Fibroblast of lung (primary cell): ENCODE measurements at regions not wholly inside any gene's neighbourhood (a gene's known extent, or its start where the extent isn't known, plus 50 kb on each side); places are given as distances from the start of the nearest gene placed in this dataset.

Source experiments
- DNase-seq, 2 donors: peaks; one replicate each; pipeline versions ENCODE4 v3.0.0 to v3.0.0-alpha.2; 2010; ENCODE audit warnings: low read depth in 2 of 2
- H2AFZ ChIP-seq: 2 replicates; pipeline ENCODE4 v1.5.1; 2012; ENCODE audit warnings: low read length, control low read depth, inconsistent platforms
- H3K27ac ChIP-seq: 2 replicates; pipeline ENCODE4 v1.5.1; 2011; ENCODE audit warnings: low read length, control low read depth; ENCODE audit not compliant: insufficient read depth
- H3K27me3 ChIP-seq: 2 replicates; pipeline ENCODE4 v1.5.1; 2011; ENCODE audit warnings: mild to moderate bottlenecking, low read length; ENCODE audit not compliant: control insufficient read depth, insufficient read depth
- H3K36me3 ChIP-seq: 2 replicates; pipeline ENCODE4 v1.5.1; 2011; ENCODE audit warnings: low read length; ENCODE audit not compliant: control insufficient read depth, insufficient read depth
- H3K4me1 ChIP-seq: 2 replicates; pipeline ENCODE4 v1.5.1; 2011; ENCODE audit warnings: low read length; ENCODE audit not compliant: control insufficient read depth, insufficient read depth; ENCODE audit errors: extremely low read depth
- H3K4me2 ChIP-seq: 2 replicates; pipeline ENCODE4 v1.5.1; 2011; ENCODE audit warnings: low read length, control low read depth; ENCODE audit not compliant: insufficient read depth; ENCODE audit errors: extremely low read depth
- H3K4me3 ChIP-seq, 4 experiments: fragments of 200-600 bp in 1 of 4; sonication (generic) in 1 of 4; replicated peaks in 1 of 4; 2 replicates each; pipeline ENCODE4 v1.5.1; 2011 to 2016; ENCODE audit warnings: low read length in 4 of 4, low read depth in 3 of 4, mild to moderate bottlenecking in 3 of 4, control low read depth in 2 of 4, inconsistent platforms in 1 of 4, mixed read lengths in 1 of 4; ENCODE audit not compliant: insufficient read depth in 1 of 4; ENCODE audit errors: control extremely low read depth in 1 of 4
- H3K79me2 ChIP-seq: 2 replicates; pipeline ENCODE4 v1.5.1; 2012; ENCODE audit warnings: mild to moderate bottlenecking, low read length, inconsistent platforms; ENCODE audit not compliant: control insufficient read depth, insufficient read depth
- H3K9ac ChIP-seq: 2 replicates; pipeline ENCODE4 v1.5.1; 2011; ENCODE audit warnings: mild to moderate bottlenecking, low read length, control low read depth; ENCODE audit not compliant: insufficient read depth
- H3K9me3 ChIP-seq: 2 replicates; pipeline ENCODE4 v1.5.1; 2012; ENCODE audit warnings: low read depth, low read length; ENCODE audit not compliant: control insufficient read depth, insufficient read depth
- H4K20me1 ChIP-seq: 2 replicates; pipeline ENCODE4 v1.5.1; 2011; ENCODE audit warnings: low read length; ENCODE audit not compliant: control insufficient read depth, insufficient read depth; ENCODE audit errors: extremely low read depth
- CTCF ChIP-seq, 2 donors: IDR thresholded peaks in 1 of 2; conservative IDR thresholded peaks in 1 of 2; 1 replicate in 1 of 2; 2 replicates in 1 of 2; pipeline ENCODE4 v1.5.1; 2011 to 2012; ENCODE audit warnings: low read length in 2 of 2, control low read depth in 1 of 2, inconsistent platforms in 1 of 2, low read depth in 1 of 2, mild to moderate bottlenecking in 1 of 2
- EZH2 ChIP-seq: IDR thresholded peaks from 2 replicates; pipeline ENCODE4 v1.5.1; 2012; ENCODE audit warnings: low read length, control low read depth, mild to moderate bottlenecking; ENCODE audit errors: missing control alignments

- Histone ChIP-seq H3K27ac (no peak overlapping the region), H3K36me3 (no peaks in the 10 kb centered on the region), H3K27me3 (no peaks in the 10 kb centered on the region), H4K20me1 (no peaks in the 10 kb centered on the region), H3K4me1 (no peaks in the 10 kb centered on the region), H3K9ac (no peak overlapping the region), H3K4me3 (no peak overlapping the region), H3K79me2 (no peaks in the 10 kb centered on the region), H2AFZ (no peak overlapping the region), H3K9me3 (no peaks in the 10 kb centered on the region), H3K4me2 (no peak overlapping the region)
- TF ChIP-seq EZH2, result no peak
- TF ChIP-seq CTCF (conservative IDR thresholded peaks at IDR 0.05 in 1 of 2, IDR thresholded peaks at IDR 0.05 in 1 of 2; ENCODE audit: low read depth in 1 of 2, low read length in 2 of 2), result no peak
- no peak for DNase-seq
Observed at GRCh38 chr11:90391756-90392155, 168.9 kb upstream of the CHORDC1 start.

GRCh38 chr11:90380206-90380605, 157.4 kb upstream of the CHORDC1 start:
- Histone ChIP-seq H2AFZ (no peak overlapping the region), H3K36me3 (no peaks in the 10 kb centered on the region), H3K27ac (no peak overlapping the region), H3K9ac (no peak overlapping the region), H4K20me1 (no peaks in the 10 kb centered on the region), H3K27me3 (no peaks in the 10 kb centered on the region), H3K4me1 (no peaks in the 10 kb centered on the region), H3K9me3 (no peaks in the 10 kb centered on the region), H3K4me2 (no peak overlapping the region), H3K4me3 (no peak overlapping the region), H3K79me2 (no peaks in the 10 kb centered on the region)
- TF ChIP-seq EZH2, result no peak
- no peak for TF ChIP-seq CTCF (conservative IDR thresholded peaks at IDR 0.05 in 1 of 2, IDR thresholded peaks at IDR 0.05 in 1 of 2; ENCODE audit: low read depth in 1 of 2, low read length in 2 of 2)
- DNase-seq, result no peak

- DNase-seq, result no peak
- Histone ChIP-seq H3K9me3 (no peaks in the 10 kb centered on the region), H3K4me3 (no peak overlapping the region), H3K79me2 (no peaks in the 10 kb centered on the region), H3K4me2 (no peak overlapping the region), H3K36me3 (no peaks in the 10 kb centered on the region), H3K27ac (no peak overlapping the region), H4K20me1 (no peaks in the 10 kb centered on the region), H3K9ac (no peak overlapping the region), H2AFZ (no peak overlapping the region), H3K4me1 (no peaks in the 10 kb centered on the region), H3K27me3 (no peaks in the 10 kb centered on the region)
- TF ChIP-seq CTCF (conservative IDR thresholded peaks at IDR 0.05 in 1 of 2, IDR thresholded peaks at IDR 0.05 in 1 of 2; ENCODE audit: low read depth in 1 of 2, low read length in 2 of 2) (no peak), EZH2 (no peak)
Observed at GRCh38 chr11:90373971-90374370, 151.1 kb upstream of the CHORDC1 start.
